NCI-H748 treated with DMSO at 0.1 percent for 48 hours (cell line): ENCODE measurements at regions not wholly inside any gene's neighbourhood (a gene's known extent, or its start where the extent isn't known, plus 50 kb on each side); places are given as distances from the start of the nearest gene placed in this dataset.

Experiments
- DNase-seq: peaks from one replicate; lab custom pipeline; 2025; lab: John Stamatoyannopoulos, UW

DNA sequence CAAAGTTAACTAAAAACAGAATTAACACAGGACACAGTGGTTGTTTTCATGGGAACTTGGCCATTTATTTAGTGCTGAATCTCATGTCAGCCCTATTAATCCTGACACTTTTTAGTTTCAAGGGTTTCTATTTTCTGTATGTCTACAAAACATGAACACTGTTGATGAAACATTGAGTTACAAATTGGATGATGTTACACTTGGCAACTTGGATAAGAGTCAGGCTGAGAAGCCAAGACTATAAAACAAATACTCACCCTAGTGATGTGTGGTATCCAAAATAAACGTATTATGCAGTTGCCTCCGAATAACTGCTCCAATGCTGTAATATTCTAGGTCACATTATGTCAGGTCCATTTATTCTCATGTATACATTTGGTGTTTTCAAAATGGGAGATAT is 349.6 kb downstream of the ZIC1 start:
- no peak for DNase-seq

GRCh38 chr3:147760085-147760484 is 350.9 kb downstream of the ZIC1 start:
- no peak for DNase-seq

DNA sequence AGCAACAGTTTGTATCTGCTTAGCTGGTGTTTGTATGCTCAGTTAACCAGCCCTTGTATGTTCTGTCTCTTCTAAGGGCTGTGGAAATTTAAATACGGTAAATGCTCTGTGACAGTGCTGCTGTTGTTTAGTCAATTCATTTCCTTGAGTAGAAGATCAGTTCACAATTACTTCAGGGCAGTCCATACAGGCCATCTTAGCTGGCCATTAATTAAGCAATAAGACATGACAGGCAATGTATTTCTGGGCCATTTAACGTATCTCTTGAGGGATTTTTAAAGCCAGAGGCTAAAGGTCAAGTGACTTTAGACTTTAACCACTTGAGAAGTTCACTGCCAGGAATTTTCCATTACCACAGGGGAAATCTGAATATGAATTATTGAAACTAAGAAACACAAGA is 351.8 kb downstream of the ZIC1 start:
- DNase-seq: no peak

DNA sequence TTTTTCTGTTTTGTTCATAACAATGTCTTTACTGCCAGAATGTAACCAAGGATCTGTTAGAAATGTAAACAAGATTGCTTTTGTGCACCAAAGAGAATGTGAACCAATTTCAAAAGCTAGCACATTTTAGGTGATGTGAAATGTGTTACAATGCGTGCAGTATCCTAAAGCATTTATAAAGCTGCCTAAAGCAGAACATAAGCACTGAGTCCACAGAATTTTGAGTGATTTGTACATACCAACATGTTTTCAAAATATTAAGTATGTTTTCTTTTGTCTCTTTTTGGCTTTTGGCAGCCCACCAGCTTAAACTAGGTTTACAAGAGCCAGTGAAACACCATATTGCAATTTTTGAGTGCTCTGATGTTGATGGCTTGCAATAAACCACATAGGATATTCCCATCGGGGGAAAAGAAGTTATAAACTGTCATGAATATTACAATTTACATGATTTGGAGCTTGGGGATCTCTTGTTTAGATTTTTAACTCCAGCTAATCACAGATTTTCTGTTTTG is 364.0 kb downstream of the ZIC1 start:
- no peak for DNase-seq

- no peak for DNase-seq
These were observed 366.2 kb downstream of the ZIC1 start for GRCh38 chr3:147775411-147775810.

- no peak for DNase-seq
These were observed 366.8 kb downstream of the ZIC1 start for GRCh38 chr3:147775816-147776530.

DNA sequence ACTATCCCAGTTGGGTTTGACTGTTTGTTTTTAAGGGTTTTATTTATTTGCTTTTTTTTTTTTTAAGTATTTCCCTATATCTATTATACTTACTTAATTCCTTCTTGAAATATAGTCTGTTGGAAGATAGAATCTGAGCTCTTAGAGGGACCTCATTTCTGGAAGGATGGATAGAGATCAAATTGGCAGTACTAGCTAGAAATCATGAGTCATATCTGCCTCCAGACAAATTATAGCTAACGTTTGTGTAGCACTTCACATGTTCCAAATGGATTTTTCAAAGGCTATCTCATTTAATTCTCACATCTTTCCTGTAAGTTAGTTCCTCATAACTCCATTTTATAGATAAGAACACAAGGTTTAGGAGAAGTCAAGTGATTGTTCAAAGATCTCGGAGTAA is 384.7 kb downstream of the ZIC1 start:
- no peak for DNase-seq

DNA sequence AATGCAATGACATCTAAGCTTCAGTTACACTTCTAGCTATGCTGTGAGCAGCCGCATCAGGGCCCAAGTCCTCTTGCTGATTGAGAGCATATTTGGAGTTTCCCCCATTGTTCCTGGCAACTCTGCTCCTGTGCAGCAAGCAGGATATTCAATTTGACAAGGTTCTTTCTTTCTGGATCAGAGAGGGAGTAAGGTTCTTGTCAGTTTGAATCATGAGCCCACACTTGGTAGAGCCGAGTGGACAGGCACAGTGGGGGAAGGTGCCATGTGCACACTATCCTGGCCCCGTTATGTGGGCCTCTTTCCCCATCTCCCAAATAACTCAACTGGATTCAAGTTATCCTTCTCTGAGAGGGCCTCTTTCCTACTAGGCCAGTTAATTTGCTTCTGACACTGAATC is 385.4 kb downstream of the ZIC1 start:
- no peak for DNase-seq

DNA sequence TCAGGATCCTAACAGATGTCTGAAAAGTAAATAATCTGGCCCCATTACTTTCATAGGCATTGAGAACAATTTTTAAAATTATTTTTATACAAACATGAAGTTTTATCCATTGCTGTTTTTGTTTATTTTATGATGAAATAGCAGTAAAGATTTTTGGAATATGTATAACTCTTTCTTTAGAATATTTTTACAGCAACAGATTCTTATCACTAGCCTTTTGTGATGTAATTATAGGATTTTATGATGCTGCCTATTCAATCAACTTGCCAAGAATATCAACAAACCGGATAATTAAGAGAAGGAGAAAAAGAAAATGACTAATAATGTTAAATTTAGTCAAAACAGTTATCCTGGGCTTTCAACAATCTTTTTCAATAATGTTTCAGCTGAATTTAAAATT is 386.3 kb downstream of the ZIC1 start:
- no peak for DNase-seq

- peak; percentile 24 for DNase-seq
These were observed 387.9 kb downstream of the ZIC1 start for GRCh38 chr3:147797095-147797494.

- no peak for DNase-seq
These were observed 390.4 kb downstream of the ZIC1 start for GRCh38 chr3:147799601-147800000.

DNA sequence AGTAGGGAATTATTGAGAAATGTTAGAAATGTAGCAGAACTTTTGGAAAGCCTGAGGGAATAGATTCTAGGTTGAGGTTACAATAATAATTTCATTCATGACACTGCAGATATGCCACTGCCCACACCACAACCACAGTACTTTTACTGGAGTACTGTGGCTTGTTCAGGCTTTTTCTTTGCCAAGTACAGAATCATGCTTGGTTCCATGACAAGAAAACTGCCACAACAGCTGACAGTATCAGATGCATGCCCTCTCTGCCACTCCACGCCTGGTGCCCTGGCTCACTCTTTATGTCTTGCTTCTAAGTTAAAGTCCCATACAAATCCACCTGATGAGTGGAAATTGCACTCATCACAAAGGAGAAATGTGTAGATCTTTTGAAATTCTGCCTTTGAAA is 398.6 kb downstream of the ZIC1 start:
- no peak for DNase-seq

- no peak for DNase-seq
These were observed 400.0 kb downstream of the ZIC1 start for GRCh38 chr3:147809206-147809605.

DNA sequence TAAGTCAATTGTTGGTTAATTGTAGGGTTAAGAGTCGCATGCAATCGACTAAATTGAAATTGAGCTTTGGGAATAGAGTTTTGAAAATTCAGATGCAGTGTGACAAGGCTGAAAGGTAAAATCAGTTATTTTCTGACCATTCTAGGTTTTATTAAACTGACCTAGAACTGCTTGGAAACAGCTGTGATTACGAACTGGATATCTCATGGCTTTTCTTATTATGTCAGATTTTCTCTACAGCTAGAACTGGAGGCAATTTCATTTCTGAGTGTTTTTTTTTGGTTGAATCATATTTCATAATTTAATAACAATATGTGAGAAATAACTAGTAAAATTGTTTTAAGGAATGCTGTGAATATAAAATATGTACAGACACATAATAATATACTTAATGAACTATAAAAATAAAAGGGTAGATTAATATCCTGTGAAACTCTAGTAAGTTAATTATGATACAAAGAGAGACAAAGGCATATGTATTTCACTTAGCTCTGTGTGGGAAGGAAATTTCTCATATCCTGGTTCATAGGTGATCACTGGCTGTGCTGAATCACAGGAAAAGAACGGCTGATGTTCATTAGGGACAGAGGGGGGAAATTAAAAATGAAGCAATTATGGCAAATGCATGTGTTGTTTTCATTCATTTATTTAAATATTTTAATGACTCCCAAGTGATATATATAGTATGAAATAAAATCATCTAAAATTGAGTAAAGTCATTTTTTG is 403.2 kb downstream of the ZIC1 start:
- no peak for DNase-seq

GRCh38 chr3:147813256-147813655 is 404.1 kb downstream of the ZIC1 start:
- DNase-seq: no peak

GRCh38 chr3:147816752-147817151 is 407.6 kb downstream of the ZIC1 start:
- peak; percentile 76 for DNase-seq

DNA sequence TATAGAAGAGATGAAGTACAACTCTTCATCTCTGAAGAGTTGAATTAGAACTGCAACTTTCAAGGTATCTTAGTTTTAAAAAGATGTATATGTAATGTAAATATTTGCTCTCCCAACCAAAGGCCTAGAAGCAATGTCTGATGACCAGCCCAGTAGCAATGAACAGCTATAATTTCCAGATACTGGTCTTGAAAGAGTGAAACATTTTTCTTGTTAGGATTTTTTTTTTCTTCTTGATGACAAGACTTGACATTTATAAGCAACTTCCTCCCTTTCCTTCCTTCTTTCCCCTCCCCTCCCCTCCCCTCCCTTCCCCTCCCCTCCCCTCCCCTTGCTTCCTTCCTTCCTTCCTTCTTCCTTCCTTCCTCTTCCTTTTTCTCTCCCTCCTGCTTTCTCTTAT is 423.4 kb downstream of the ZIC1 start:
- no peak for DNase-seq

GRCh38 chr3:147836330-147836729 is 427.2 kb downstream of the ZIC1 start:
- no peak for DNase-seq

- DNase-seq: no peak
These were observed 429.5 kb downstream of the ZIC1 start for GRCh38 chr3:147838652-147839051.

GRCh38 chr3:147843331-147843730 is 434.2 kb downstream of the ZIC1 start:
- DNase-seq: no peak

- DNase-seq: no peak
These were observed 437.1 kb downstream of the ZIC1 start for GRCh38 chr3:147846293-147846692.

DNA sequence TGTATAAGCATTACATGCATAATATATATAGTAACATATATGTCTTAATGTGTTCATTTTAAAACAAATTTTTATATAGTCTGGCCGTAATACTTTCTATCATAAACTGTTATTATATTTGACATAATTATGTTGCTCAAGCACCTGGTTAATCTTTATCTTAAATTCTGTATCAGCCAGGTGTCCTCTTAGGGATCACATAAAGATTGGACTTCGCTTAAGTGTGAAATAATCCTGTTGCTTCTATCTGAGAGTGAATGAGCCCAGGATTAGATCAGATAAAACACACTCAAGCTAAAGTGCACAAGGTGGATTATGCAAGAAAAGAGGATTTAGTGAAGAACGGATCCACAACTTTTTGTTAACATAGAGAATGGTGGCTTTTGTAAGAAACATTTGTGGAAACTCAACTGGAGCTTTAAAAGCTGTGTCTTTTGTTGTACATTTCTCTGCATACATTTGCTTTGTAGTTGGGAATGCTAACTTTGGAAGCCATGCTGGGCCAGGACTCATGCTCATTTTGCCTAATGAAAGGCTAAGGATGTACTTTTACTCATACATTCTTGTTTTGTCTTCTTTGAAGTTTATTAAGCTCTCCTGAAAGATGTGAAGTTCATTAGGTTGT is 437.8 kb downstream of the ZIC1 start:
- no peak for DNase-seq

- DNase-seq: no peak
These were observed 441.9 kb downstream of the ZIC1 start for GRCh38 chr3:147851062-147851461.
